ENCODE measurements at regions not wholly inside any gene's neighbourhood (a gene's known extent, or its start where the extent isn't known, plus 50 kb on each side); places are given as distances from the start of the nearest gene placed in this dataset.

GRCh38 chr4:157957905-157958304, 214.9 kb downstream of the GASK1B start:
- DNase-seq, result no peak

- DNase-seq, result no peak
Observed at GRCh38 chr4:157942017-157942416, 230.8 kb downstream of the GASK1B start.

GRCh38 chr4:157934151-157934550, 238.7 kb downstream of the GASK1B start:
- no peak for DNase-seq

GRCh38 chr4:157932936-157933335, 239.9 kb downstream of the GASK1B start:
- no peak for DNase-seq

- DNase-seq, result no peak
Observed at GRCh38 chr4:157929486-157929885, 243.3 kb downstream of the GASK1B start.

GRCh38 chr4:157918036-157918832, 254.6 kb downstream of the GASK1B start:
- no peak for DNase-seq

GRCh38 chr4:157912212-157912611, 260.6 kb downstream of the GASK1B start:
- DNase-seq, result no peak

- no peak for DNase-seq
Observed at GRCh38 chr4:157911662-157912061, 261.2 kb downstream of the GASK1B start.

GRCh38 chr4:157908691-157909090, 264.1 kb downstream of the GASK1B start:
- DNase-seq, result no peak

GRCh38 chr4:157908031-157908430, 264.8 kb downstream of the GASK1B start:
- DNase-seq, result no peak

GRCh38 chr4:157907226-157907946, 265.4 kb downstream of the GASK1B start:
- DNase-seq, result no peak

- no peak for DNase-seq
Observed at GRCh38 chr4:157898836-157899605, 273.8 kb downstream of the GASK1B start.

- no peak for DNase-seq
Observed at GRCh38 chr4:157897855-157898370, 274.9 kb downstream of the GASK1B start.

- no peak for DNase-seq
Observed at GRCh38 chr4:157896726-157897125, 276.1 kb downstream of the GASK1B start.

GRCh38 chr4:157895205-157895604, 277.6 kb downstream of the GASK1B start:
- DNase-seq, result no peak

GRCh38 chr4:157889788-157890187, 283.0 kb downstream of the GASK1B start:
- DNase-seq, result no peak

- no peak for DNase-seq
Observed at GRCh38 chr4:157888281-157888680, 284.5 kb downstream of the GASK1B start.

- no peak for DNase-seq
Observed at GRCh38 chr4:157887316-157887715, 285.5 kb downstream of the GASK1B start.

GRCh38 chr4:157886645-157887044, 286.2 kb downstream of the GASK1B start:
- DNase-seq, result no peak

- DNase-seq, result no peak
Observed at GRCh38 chr4:157885811-157886210, 287.0 kb downstream of the GASK1B start.

GRCh38 chr4:157882901-157883300, 289.9 kb downstream of the GASK1B start:
- no peak for DNase-seq

GRCh38 chr4:157880761-157881160, 292.1 kb downstream of the GASK1B start:
- no peak for DNase-seq

GRCh38 chr4:157854819-157855218, 318.0 kb downstream of the GASK1B start:
- no peak for DNase-seq

All from NCI-H226 (cell line).